GM21515 (cell line): ENCODE measurements at regions not wholly inside any gene's neighbourhood (a gene's known extent, or its start where the extent isn't known, plus 50 kb on each side); places are given as distances from the start of the nearest gene placed in this dataset.

Experiments
- ATAC-seq: cut with Tn5 transposase; IDR thresholded peaks from one replicate; pipeline ENCODE4 v1.9.1; 2021; ENCODE audit not compliant: unreplicated experiment

- no peak for ATAC-seq
Measured at GRCh38 chr6:113318575-113318917, 538.6 kb upstream of the MARCKS start.

- no peak for ATAC-seq
Measured at GRCh38 chr6:113320653-113321052, 536.5 kb upstream of the MARCKS start.

DNA sequence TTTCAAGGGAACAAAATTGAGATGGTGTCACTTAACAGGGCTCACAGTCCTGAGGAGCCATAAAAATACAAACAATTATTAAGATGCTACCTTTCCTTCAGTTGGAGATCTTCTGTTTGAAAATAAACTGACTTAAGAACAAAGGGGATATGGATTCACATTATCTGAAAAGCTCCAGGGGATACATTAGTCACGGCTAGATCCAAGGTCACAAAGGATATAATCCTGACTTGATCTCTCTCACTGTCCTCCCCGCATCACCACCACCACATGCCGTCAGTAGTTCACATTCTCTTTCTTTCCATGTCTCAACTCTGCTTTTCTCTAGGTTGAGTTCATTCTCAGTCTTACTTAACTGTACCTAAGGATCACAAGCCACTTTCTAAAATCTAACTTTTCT, 530.4 kb upstream of the MARCKS start:
- no peak for ATAC-seq

GRCh38 chr6:113328886-113329381, 528.2 kb upstream of the MARCKS start:
- no peak for ATAC-seq

GRCh38 chr6:113329942-113330635, 527.1 kb upstream of the MARCKS start:
- no peak for ATAC-seq

- no peak for ATAC-seq
Measured at GRCh38 chr6:113330636-113330946, 526.6 kb upstream of the MARCKS start.

- ATAC-seq, result no peak
Measured at GRCh38 chr6:113331021-113331420, 526.1 kb upstream of the MARCKS start.

- ATAC-seq, result no peak
Measured at GRCh38 chr6:113338644-113339043, 518.5 kb upstream of the MARCKS start.

GRCh38 chr6:113339209-113339608, 517.9 kb upstream of the MARCKS start:
- ATAC-seq, result no peak

DNA sequence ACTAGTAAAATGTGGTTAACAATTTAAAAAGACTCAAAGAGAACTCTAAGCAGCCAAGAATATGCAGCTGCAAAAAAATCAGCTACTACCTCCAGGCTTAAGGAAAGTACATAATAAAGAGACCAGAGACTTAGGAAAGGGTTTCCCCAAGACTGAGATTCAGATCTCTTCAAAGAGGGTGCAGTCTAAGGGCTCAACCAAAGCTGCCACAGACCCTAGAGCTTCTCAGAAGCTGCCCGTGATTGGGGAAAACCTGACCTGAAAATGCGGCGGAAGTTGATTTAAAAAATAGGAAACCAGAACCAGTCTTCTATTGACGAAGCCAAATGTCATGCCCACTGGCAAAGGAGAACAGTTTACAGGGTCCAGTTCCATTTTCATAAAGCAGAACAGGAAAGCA, 516.8 kb upstream of the MARCKS start:
- ATAC-seq, result no peak

DNA sequence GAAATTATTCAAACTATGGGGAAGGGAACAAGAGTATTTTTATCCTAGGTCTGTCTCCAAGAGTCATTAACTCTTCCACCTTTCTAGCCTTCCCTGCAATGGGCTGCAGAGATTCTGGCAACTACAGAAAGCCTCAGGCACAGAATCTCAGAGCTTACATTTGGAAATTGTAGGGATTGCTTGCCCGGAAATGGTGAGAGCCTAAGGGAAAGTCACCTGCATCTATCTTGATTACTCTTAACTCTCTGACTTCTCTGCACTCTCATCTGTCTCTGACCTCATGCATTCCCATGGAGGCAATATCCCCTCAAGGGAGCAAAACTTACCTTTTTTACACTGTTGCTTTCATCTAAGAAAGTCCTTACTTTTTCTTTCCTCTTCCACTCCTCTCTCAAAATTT, 513.2 kb upstream of the MARCKS start:
- ATAC-seq, result no peak

GRCh38 chr6:113344969-113345368, 512.2 kb upstream of the MARCKS start:
- ATAC-seq, result no peak

- no peak for ATAC-seq
Measured at GRCh38 chr6:113347436-113347835, 509.7 kb upstream of the MARCKS start.

GRCh38 chr6:113350461-113350860, 506.7 kb upstream of the MARCKS start:
- no peak for ATAC-seq

- no peak for ATAC-seq
Measured at GRCh38 chr6:113351173-113351834, 505.8 kb upstream of the MARCKS start.

GRCh38 chr6:113352029-113352801, 504.9 kb upstream of the MARCKS start:
- ATAC-seq, result no peak

DNA sequence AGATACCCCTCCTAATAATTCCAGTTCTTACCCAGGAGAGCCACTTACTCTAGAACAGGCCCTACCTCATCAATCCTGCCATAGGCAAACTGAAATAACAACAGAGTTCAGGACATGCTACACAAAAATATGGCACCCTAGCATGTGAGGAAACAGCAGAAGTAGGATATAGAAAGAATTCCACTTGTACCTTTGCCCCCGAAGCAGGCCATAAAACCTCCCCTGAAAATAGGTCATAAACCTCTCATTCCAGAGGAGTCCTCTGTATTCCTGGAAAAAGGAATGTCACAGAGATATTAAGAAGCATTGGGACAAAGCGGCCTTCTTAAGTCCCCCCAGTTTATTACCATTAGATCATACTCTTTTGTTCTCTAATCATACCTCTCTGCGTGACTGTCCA, 504.3 kb upstream of the MARCKS start:
- no peak for ATAC-seq

GRCh38 chr6:113353392-113353791, 503.8 kb upstream of the MARCKS start:
- ATAC-seq, result no peak

DNA sequence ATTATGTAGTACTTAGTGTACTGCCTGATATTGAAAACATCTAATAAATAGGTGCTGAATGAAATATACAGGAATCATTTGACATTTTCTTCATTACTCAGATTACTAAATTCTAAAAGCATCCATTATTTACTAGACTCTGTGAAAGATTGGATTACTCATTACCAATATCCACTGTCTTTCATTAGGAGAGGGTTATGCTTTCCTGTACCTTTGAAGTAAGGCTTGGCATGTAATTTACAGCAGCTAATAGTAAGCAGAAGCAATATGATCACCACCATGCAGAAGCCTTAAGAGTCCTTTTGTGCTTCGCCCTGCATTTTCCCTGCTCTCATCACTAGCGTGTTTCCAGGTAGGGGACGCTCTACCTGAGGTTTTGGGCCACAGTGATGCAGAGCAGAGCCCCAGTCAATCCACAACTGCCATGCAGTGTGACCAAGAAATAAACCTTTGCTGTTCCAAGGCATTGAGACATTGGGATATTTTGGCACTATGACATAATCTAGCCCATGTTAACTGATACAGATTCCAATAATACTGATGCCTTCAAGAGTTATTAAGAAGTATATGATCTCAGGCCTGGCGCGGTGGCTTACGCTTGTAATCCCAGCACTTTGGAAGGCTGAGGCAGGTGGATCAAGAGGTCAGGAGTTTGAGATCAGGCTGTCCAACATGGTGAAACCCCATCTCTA, 502.8 kb upstream of the MARCKS start:
- no peak for ATAC-seq

GRCh38 chr6:113356139-113356538, 501.0 kb upstream of the MARCKS start:
- no peak for ATAC-seq

DNA sequence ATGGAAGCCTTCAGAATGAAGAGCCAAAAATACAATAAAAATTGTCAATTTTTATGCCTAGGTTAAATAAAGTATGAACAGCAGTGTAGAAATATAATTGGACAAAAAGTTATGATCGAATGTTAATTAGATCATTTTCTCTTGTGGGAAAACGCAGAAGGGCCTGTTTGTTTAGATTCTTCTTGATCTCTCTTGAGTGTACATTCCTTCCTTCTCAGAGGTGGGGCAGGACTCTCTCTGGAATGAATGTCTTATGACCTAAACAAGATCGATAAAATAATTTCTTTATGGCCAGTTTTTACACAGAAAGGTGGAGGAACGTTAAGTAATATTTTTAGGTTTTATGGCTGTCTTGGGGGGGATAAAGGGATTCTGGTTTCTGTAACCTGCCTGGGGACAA, 500.1 kb upstream of the MARCKS start:
- no peak for ATAC-seq
